ENCODE measurements at regions not wholly inside any gene's neighbourhood (a gene's known extent, or its start where the extent isn't known, plus 50 kb on each side); places are given as distances from the start of the nearest gene placed in this dataset.
"Not testable (repeated sequence)": the region's sequence is repeated elsewhere in the genome, so short reads cannot be mapped to it uniquely, and the experiment has no call there.

GRCh38 chr12:131431126-131431655, 279.7 kb upstream of the SFSWAP start:
- not testable (repeated sequence) for H3K27me3 ChIP-seq (ENCODE audit: control insufficient read depth in 3 of 3, insufficient read depth in 3 of 3, low read length in 3 of 3); H3K4me1 ChIP-seq (ENCODE audit: control insufficient read depth in 3 of 3, insufficient read depth in 2 of 3, low read depth in 1 of 3, low read length in 2 of 3); H3K9me3 ChIP-seq (ENCODE audit: control insufficient read depth in 2 of 2, insufficient read depth in 1 of 2, low read depth in 1 of 2, low read length in 1 of 2); FAIRE-seq; H3K4me3 ChIP-seq (ENCODE audit: low read depth in 1 of 3, low read length in 3 of 3); H3K36me3 ChIP-seq (ENCODE audit: control insufficient read depth in 3 of 3, insufficient read depth in 2 of 3, low read depth in 1 of 3, low read length in 3 of 3); DNase-seq; H3K27ac ChIP-seq (ENCODE audit: low read depth in 1 of 3, low read length in 2 of 3)
- WGBS, 3 donors: 91 to 93% (median 93%) methylated on average over 14 to 16 of the region's 17 CpGs

GRCh38 chr12:131432532-131433260, 278.2 kb upstream of the SFSWAP start:
- Histone ChIP-seq H3K4me3 (ENCODE audit: low read depth in 1 of 3, low read length in 3 of 3) (no peak overlapping the region), H3K27me3 (ENCODE audit: control insufficient read depth in 3 of 3, insufficient read depth in 3 of 3, low read length in 3 of 3) (peaks cover 0 to 5% (median 0%) of the 10 kb centered on the region in 3 donors), H3K4me1 (ENCODE audit: control insufficient read depth in 3 of 3, insufficient read depth in 2 of 3, low read depth in 1 of 3, low read length in 2 of 3) (no peaks in the 10 kb centered on the region), H3K36me3 (ENCODE audit: control insufficient read depth in 3 of 3, insufficient read depth in 2 of 3, low read depth in 1 of 3, low read length in 3 of 3) (no peaks in the 10 kb centered on the region), H3K27ac (ENCODE audit: low read depth in 1 of 3, low read length in 2 of 3) (no peak overlapping the region), H3K9me3 (ENCODE audit: control insufficient read depth in 2 of 2, insufficient read depth in 1 of 2, low read depth in 1 of 2, low read length in 1 of 2) (no peaks in the 10 kb centered on the region)
- 66 to 86% (median 81%) methylated on average over 13 to 14 of the region's 29 CpGs for WGBS, 3 donors
- FAIRE-seq: no peak
- no peak for DNase-seq

GRCh38 chr12:131434208-131435125, 276.4 kb upstream of the SFSWAP start:
- Histone ChIP-seq H3K9me3 (ENCODE audit: control insufficient read depth in 2 of 2, insufficient read depth in 1 of 2, low read depth in 1 of 2, low read length in 1 of 2) (no peaks in the 10 kb centered on the region), H3K36me3 (ENCODE audit: control insufficient read depth in 3 of 3, insufficient read depth in 2 of 3, low read depth in 1 of 3, low read length in 3 of 3) (no peaks in the 10 kb centered on the region), H3K27me3 (ENCODE audit: control insufficient read depth in 3 of 3, insufficient read depth in 3 of 3, low read length in 3 of 3) (peaks cover 0 to 5% (median 5%) of the 10 kb centered on the region in 3 donors), H3K4me1 (ENCODE audit: control insufficient read depth in 3 of 3, insufficient read depth in 2 of 3, low read depth in 1 of 3, low read length in 2 of 3) (no peaks in the 10 kb centered on the region), H3K27ac (ENCODE audit: low read depth in 1 of 3, low read length in 2 of 3) (no peak overlapping the region), H3K4me3 (ENCODE audit: low read depth in 1 of 3, low read length in 3 of 3) (no peak overlapping the region)
- FAIRE-seq (no peak), DNase-seq (no peak)
- 64 to 74% (median 67%) methylated on average over 22 to 27 of the region's 28 CpGs for WGBS, 3 donors

- Histone ChIP-seq H3K36me3 (ENCODE audit: control insufficient read depth in 3 of 3, insufficient read depth in 2 of 3, low read depth in 1 of 3, low read length in 3 of 3) (no peaks in the 10 kb centered on the region), H3K27me3 (ENCODE audit: control insufficient read depth in 3 of 3, insufficient read depth in 3 of 3, low read length in 3 of 3) (peaks cover 0 to 5% (median 2%) of the 10 kb centered on the region in 3 donors), H3K4me1 (ENCODE audit: control insufficient read depth in 3 of 3, insufficient read depth in 2 of 3, low read depth in 1 of 3, low read length in 2 of 3) (no peaks in the 10 kb centered on the region), H3K9me3 (ENCODE audit: control insufficient read depth in 2 of 2, insufficient read depth in 1 of 2, low read depth in 1 of 2, low read length in 1 of 2) (no peaks in the 10 kb centered on the region), H3K4me3 (ENCODE audit: low read depth in 1 of 3, low read length in 3 of 3) (no peak overlapping the region), H3K27ac (ENCODE audit: low read depth in 1 of 3, low read length in 2 of 3) (no peak overlapping the region)
- FAIRE-seq (no peak), DNase-seq (no peak)
- WGBS, 3 donors: 30 to 50% (median 45%) methylated on average over 10 of the region's 10 CpGs
Measured at GRCh38 chr12:131436922-131437705, 273.8 kb upstream of the SFSWAP start.

DNA sequence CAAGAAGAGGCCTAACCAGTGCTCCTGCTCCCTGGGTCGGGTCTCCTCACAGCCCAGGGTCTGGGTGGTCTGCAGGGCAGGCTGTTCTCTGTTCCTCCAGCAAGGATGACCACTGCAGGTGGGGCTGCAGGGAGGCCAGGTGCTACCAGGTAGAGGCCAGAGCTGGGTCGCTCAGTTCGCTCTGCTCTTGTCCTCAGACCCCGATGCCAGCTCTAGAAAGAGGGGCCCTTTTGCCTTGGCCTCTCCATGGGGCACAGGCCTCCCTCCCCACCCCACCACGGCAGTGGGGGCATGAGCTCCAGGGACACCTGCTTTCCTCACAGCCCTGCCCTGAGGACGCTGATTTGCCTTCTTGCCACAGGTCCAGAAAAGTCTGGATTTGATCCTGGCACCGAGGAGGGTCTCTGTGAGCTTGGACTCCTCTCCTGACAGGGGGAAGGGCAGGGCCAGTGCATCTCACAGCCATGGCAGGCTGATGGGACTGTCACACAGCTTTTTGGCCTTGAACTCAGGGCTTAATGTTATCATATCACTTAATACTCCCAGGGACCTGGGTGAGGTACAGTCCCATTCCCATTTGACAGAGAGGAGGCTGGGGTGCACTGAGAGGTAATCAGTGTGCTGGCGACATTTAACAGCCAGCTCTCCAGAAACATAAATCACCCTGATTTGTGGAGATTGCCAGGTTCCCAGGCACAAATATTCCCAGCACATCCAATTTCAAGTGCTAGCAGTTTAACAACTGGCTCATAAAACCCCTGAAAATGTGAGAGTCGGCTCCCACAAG, 273.0 kb upstream of the SFSWAP start:
- no peak for DNase-seq
- Histone ChIP-seq H3K9me3 (ENCODE audit: control insufficient read depth in 2 of 2, insufficient read depth in 1 of 2, low read depth in 1 of 2, low read length in 1 of 2) (no peaks in the 10 kb centered on the region), H3K27me3 (ENCODE audit: control insufficient read depth in 3 of 3, insufficient read depth in 3 of 3, low read length in 3 of 3) (peaks cover 0 to 5% (median 0%) of the 10 kb centered on the region in 3 donors), H3K27ac (ENCODE audit: low read depth in 1 of 3, low read length in 2 of 3) (no peak overlapping the region), H3K36me3 (ENCODE audit: control insufficient read depth in 3 of 3, insufficient read depth in 2 of 3, low read depth in 1 of 3, low read length in 3 of 3) (no peaks in the 10 kb centered on the region), H3K4me1 (ENCODE audit: control insufficient read depth in 3 of 3, insufficient read depth in 2 of 3, low read depth in 1 of 3, low read length in 2 of 3) (no peaks in the 10 kb centered on the region), H3K4me3 (ENCODE audit: low read depth in 1 of 3, low read length in 3 of 3) (no peak overlapping the region)
- FAIRE-seq: no peak
- WGBS, 3 donors: 53 to 69% (median 56%) methylated on average over 9 of the region's 9 CpGs

GRCh38 chr12:131438493-131438835, 272.4 kb upstream of the SFSWAP start:
- DNase-seq; H3K4me1 ChIP-seq (ENCODE audit: control insufficient read depth in 3 of 3, insufficient read depth in 2 of 3, low read depth in 1 of 3, low read length in 2 of 3); H3K27ac ChIP-seq (ENCODE audit: low read depth in 1 of 3, low read length in 2 of 3); H3K36me3 ChIP-seq (ENCODE audit: control insufficient read depth in 3 of 3, insufficient read depth in 2 of 3, low read depth in 1 of 3, low read length in 3 of 3); H3K9me3 ChIP-seq (ENCODE audit: control insufficient read depth in 2 of 2, insufficient read depth in 1 of 2, low read depth in 1 of 2, low read length in 1 of 2); H3K4me3 ChIP-seq (ENCODE audit: low read depth in 1 of 3, low read length in 3 of 3); H3K27me3 ChIP-seq (ENCODE audit: control insufficient read depth in 3 of 3, insufficient read depth in 3 of 3, low read length in 3 of 3); FAIRE-seq: not testable (repeated sequence)
- 66 to 83% (median 79%) methylated on average over 3 of the region's 3 CpGs for WGBS, 3 donors

- WGBS, 3 donors: 55 to 59% (median 57%) methylated on average over 14 of the region's 14 CpGs
- Histone ChIP-seq H3K27ac (ENCODE audit: low read depth in 1 of 3, low read length in 2 of 3) (no peak overlapping the region), H3K4me3 (ENCODE audit: low read depth in 1 of 3, low read length in 3 of 3) (no peak overlapping the region), H3K4me1 (ENCODE audit: control insufficient read depth in 3 of 3, insufficient read depth in 2 of 3, low read depth in 1 of 3, low read length in 2 of 3) (no peaks in the 10 kb centered on the region), H3K27me3 (ENCODE audit: control insufficient read depth in 3 of 3, insufficient read depth in 3 of 3, low read length in 3 of 3) (peaks cover 0 to 5% (median 0%) of the 10 kb centered on the region in 3 donors), H3K9me3 (ENCODE audit: control insufficient read depth in 2 of 2, insufficient read depth in 1 of 2, low read depth in 1 of 2, low read length in 1 of 2) (no peaks in the 10 kb centered on the region), H3K36me3 (ENCODE audit: control insufficient read depth in 3 of 3, insufficient read depth in 2 of 3, low read depth in 1 of 3, low read length in 3 of 3) (no peaks in the 10 kb centered on the region)
- FAIRE-seq (no peak), DNase-seq (no peak)
Measured at GRCh38 chr12:131438881-131439280, 272.0 kb upstream of the SFSWAP start.
